K562 (cell line): ENCODE measurements at regions not wholly inside any gene's neighbourhood (a gene's known extent, or its start where the extent isn't known, plus 50 kb on each side); places are given as distances from the start of the nearest gene placed in this dataset.

Experiments
- ATF6 ChIP-seq: sonication (generic); formaldehyde crosslinking; IDR thresholded peaks from 2 replicates; pipeline ENCODE4 v1.4.0; 2020; ENCODE audit warnings: mild to moderate bottlenecking, missing genetic modification reagents
- CREM ChIP-seq: IDR thresholded peaks from 2 replicates; pipeline ENCODE4 v1.6.1; 2014; ENCODE audit warnings: antibody characterized with exemption, low read depth
- ETV1 ChIP-seq: fragments of 450-650 bp; conservative IDR thresholded peaks from 2 replicates; pipeline ENCODE4 v1.6.1; 2016; ENCODE audit warnings: missing genetic modification characterization, control low read depth, low read depth, missing compliant biosample characterization
- KHSRP ChIP-seq: fragments of 450-650 bp; IDR thresholded peaks from 2 replicates; pipeline ENCODE4 v1.6.1; 2017
- MED1 ChIP-seq: sonication (generic); formaldehyde crosslinking; IDR thresholded peaks from 2 replicates; pipeline ENCODE4 v1.8.1; 2023; ENCODE audit warnings: missing genetic modification reagents, borderline replicate concordance
- MLLT1 ChIP-seq, 2 experiments: fragments of 450-650 bp; IDR thresholded peaks; 2 replicates each; pipeline ENCODE4 v1.6.1; 2016
- NR0B1 ChIP-seq: fragments of 450-650 bp; IDR thresholded peaks from one replicate; pipeline ENCODE4 v1.6.1; 2018; ENCODE audit warnings: mild to moderate bottlenecking, moderate library complexity; ENCODE audit not compliant: partially characterized antibody
- PYGO2 ChIP-seq: fragments of 450-650 bp; IDR thresholded peaks from 2 replicates; pipeline ENCODE4 v1.6.1; 2016; ENCODE audit warnings: mild to moderate bottlenecking, missing genetic modification characterization, moderate library complexity, missing compliant biosample characterization
- RBM15 ChIP-seq: fragments of 200-400 bp; formaldehyde crosslinking; IDR thresholded peaks from 2 replicates; pipeline ENCODE4 v1.6.1; 2018; ENCODE audit warnings: mild to moderate bottlenecking, low read length, moderate library complexity; ENCODE audit not compliant: insufficient read depth
- SP2 ChIP-seq: IDR thresholded peaks from 2 replicates; pipeline ENCODE4 v1.6.1; 2011; ENCODE audit warnings: mild to moderate bottlenecking, low read depth, low read length, moderate library complexity; ENCODE audit not compliant: poor library complexity, severe bottlenecking; ENCODE audit errors: extremely low read depth
- SPI1 ChIP-seq: IDR thresholded peaks from 2 replicates; pipeline ENCODE4 v1.6.1; 2011; ENCODE audit warnings: low read depth, low read length, control low read depth, borderline replicate concordance
- TAF7 ChIP-seq: fragments of 450-650 bp; IDR thresholded peaks from 2 replicates; pipeline ENCODE4 v1.6.1; 2016; ENCODE audit warnings: missing genetic modification characterization, missing compliant biosample characterization
- ZC3H4 ChIP-seq: sonication (generic); formaldehyde crosslinking; IDR thresholded peaks from 2 replicates; pipeline ENCODE4 v1.9.0; 2021; ENCODE audit warnings: missing genetic modification reagents, borderline replicate concordance
- TF ChIP-seq, protein P1 (sequence below), 2 experiments: IDR thresholded peaks in 1 of 2; conservative IDR thresholded peaks in 1 of 2; 2 replicates each; pipeline ENCODE4 v1.6.1; 2016; ENCODE audit warnings: low read depth in 2 of 2, mild to moderate bottlenecking in 1 of 2, missing compliant biosample characterization in 1 of 2, missing genetic modification characterization in 1 of 2, moderate library complexity in 1 of 2
- TF ChIP-seq, protein P2 (sequence below): fragments of 150-350 bp; conservative IDR thresholded peaks from 2 replicates; pipeline ENCODE4 v1.6.1; 2014; ENCODE audit warnings: low read length

DNA sequence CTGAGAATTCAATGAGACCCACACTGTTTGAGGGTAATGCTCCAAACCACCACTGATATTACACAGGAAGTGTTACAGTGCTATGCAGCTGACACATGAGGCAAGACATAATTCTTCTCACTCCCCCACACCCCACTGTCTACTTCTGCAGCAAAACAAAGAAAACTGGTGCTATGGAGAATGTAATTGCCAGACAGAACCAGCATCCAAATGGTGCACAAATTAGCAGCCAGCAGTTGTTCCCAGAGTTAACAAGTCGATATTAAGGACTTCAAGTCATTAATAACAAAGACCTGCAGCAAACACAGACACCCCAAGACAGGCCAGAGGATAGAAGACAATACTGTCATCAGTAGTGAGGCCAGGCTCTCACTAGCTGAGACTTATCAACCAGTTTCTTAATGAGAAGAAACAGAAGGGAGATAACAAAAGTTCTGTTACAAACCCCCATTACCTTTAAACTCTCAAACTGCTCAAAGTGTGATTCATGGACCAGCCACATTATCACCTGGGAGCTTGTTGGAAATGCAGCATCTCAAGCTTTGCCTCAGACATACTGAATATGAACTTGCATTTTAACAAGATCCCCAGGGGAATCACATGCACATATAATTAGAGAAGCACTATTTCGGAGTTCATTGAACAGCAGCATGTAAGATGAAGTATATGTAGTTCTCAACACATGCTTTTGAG is 58.7 kb upstream of the FNDC3B start (continued):
- TF ChIP-seq MLLT1 (IDR thresholded peaks at IDR 0.05) (no peak), SPI1 (no peak), NR0B1 (no peak), KHSRP (no peak), TAF7 (tag) (no peak), RBM15 (no peak), CREM (0 out of 2 replicates have a peak, but pooled peaks have one; percentile 43), PYGO2 (no peak), ZC3H4 (no peak), ETV1 (tag) (peak; percentile 93), SP2 (no peak), ATF6 (CRISPR knock-in tag) (0 out of 2 replicates have a peak, but pooled peaks have one; percentile 37), MED1 (CRISPR knock-in tag) (no peak)
- TF ChIP-seq, protein P1, sequence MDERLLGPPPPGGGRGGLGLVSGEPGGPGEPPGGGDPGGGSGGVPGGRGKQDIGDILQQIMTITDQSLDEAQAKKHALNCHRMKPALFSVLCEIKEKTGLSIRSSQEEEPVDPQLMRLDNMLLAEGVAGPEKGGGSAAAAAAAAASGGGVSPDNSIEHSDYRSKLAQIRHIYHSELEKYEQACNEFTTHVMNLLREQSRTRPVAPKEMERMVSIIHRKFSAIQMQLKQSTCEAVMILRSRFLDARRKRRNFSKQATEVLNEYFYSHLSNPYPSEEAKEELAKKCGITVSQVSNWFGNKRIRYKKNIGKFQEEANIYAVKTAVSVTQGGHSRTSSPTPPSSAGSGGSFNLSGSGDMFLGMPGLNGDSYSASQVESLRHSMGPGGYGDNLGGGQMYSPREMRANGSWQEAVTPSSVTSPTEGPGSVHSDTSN (CRISPR knock-in tag; IDR thresholded peaks at IDR 0.05; ENCODE audit: low read depth) = no peak
- TF ChIP-seq, protein P1 (tag; conservative IDR thresholded peaks at IDR 0.05; ENCODE audit: low read depth) = peak; percentile 90
- TF ChIP-seq, protein P2, sequence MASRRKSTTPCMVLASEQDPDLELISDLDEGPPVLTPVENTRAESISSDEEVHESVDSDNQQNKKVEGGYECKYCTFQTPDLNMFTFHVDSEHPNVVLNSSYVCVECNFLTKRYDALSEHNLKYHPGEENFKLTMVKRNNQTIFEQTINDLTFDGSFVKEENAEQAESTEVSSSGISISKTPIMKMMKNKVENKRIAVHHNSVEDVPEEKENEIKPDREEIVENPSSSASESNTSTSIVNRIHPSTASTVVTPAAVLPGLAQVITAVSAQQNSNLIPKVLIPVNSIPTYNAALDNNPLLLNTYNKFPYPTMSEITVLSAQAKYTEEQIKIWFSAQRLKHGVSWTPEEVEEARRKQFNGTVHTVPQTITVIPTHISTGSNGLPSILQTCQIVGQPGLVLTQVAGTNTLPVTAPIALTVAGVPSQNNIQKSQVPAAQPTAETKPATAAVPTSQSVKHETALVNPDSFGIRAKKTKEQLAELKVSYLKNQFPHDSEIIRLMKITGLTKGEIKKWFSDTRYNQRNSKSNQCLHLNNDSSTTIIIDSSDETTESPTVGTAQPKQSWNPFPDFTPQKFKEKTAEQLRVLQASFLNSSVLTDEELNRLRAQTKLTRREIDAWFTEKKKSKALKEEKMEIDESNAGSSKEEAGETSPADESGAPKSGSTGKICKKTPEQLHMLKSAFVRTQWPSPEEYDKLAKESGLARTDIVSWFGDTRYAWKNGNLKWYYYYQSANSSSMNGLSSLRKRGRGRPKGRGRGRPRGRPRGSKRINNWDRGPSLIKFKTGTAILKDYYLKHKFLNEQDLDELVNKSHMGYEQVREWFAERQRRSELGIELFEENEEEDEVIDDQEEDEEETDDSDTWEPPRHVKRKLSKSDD = no peak
